OCI-LY7 (cell line): ENCODE measurements at regions not wholly inside any gene's neighbourhood (a gene's known extent, or its start where the extent isn't known, plus 50 kb on each side); places are given as distances from the start of the nearest gene placed in this dataset.

ENCODE experiments used
- BruUV-seq: library from RNA; stranded (reverse); fragments of 400-500 nt; replicated peaks from 2 replicates; lab custom pipeline; 2021; lab: Mats Ljungman, UMichigan
- CTCF ChIA-PET: fragments of 300-600 bp; sonication (Branson Sonifier 250); formaldehyde crosslinking; loops from one replicate; lab custom pipeline; 2022; ENCODE audit warnings: antibody characterized with exemption; ENCODE audit not compliant: unreplicated experiment; lab: Charles Lee
- POLR2A ChIA-PET: fragments of 300-600 bp; sonication (Branson Sonifier 250); formaldehyde crosslinking; loops from one replicate; lab custom pipeline; 2022; ENCODE audit warnings: antibody characterized with exemption; lab: Charles Lee
- DNase-seq: peaks from one replicate; pipeline ENCODE4 v3.0.0-alpha.2; 2015; ENCODE audit warnings: low spot score
- H2AFZ ChIP-seq: fragments of 200-600 bp; sonication (generic), shearing (Covaris generic); 2 replicates; pipeline ENCODE4 v1.6.1; 2014; ENCODE audit warnings: mild to moderate bottlenecking, antibody characterized with exemption, low read length, moderate library complexity
- H3K27ac ChIP-seq: fragments of 200-600 bp; sonication (generic); 2 replicates; pipeline ENCODE4 v1.5.1; 2014; ENCODE audit warnings: mixed run types, low read depth, mild to moderate bottlenecking, moderate library complexity, low read length, inconsistent platforms; ENCODE audit not compliant: poor library complexity, severe bottlenecking
- H3K36me3 ChIP-seq: fragments of 200-600 bp; sonication (generic); 2 replicates; pipeline ENCODE4 v1.6.1; 2014; ENCODE audit warnings: mild to moderate bottlenecking, antibody characterized with exemption, low read length, moderate library complexity, mixed read lengths; ENCODE audit not compliant: insufficient read depth
- H3K4me1 ChIP-seq: fragments of 200-600 bp; sonication (generic); 2 replicates; pipeline ENCODE4 v1.5.1; 2014; ENCODE audit warnings: mild to moderate bottlenecking, low read length; ENCODE audit not compliant: insufficient read depth, poor library complexity, severe bottlenecking
- H3K4me2 ChIP-seq: fragments of 200-600 bp; sonication (generic); 2 replicates; pipeline ENCODE4 v1.6.1; 2014; ENCODE audit warnings: mild to moderate bottlenecking, low read length
- H3K4me3 ChIP-seq: fragments of 200-600 bp; sonication (generic); 2 replicates; pipeline ENCODE4 v1.5.1; 2014; ENCODE audit warnings: mild to moderate bottlenecking, low read depth, low read length; ENCODE audit not compliant: poor library complexity, severe bottlenecking
- H3K79me2 ChIP-seq: fragments of 200-600 bp; sonication (generic); 2 replicates; pipeline ENCODE4 v1.6.1; 2016; ENCODE audit warnings: low read depth, mild to moderate bottlenecking, low read length, moderate library complexity, mixed read lengths; ENCODE audit not compliant: insufficient read depth
- H3K9me2 ChIP-seq: fragments of 200-600 bp; sonication (generic); 2 replicates; pipeline ENCODE4 v1.6.1; 2016; ENCODE audit warnings: mild to moderate bottlenecking, low read length, mixed read lengths; ENCODE audit not compliant: insufficient read depth
- H3K9me3 ChIP-seq: fragments of 200-600 bp; sonication (generic); 2 replicates; pipeline ENCODE4 v1.6.1; 2014; ENCODE audit warnings: mild to moderate bottlenecking, mixed run types, low read length, mixed read lengths
- H4K20me1 ChIP-seq: fragments of 200-600 bp; sonication (generic); 2 replicates; pipeline ENCODE4 v1.6.1; 2014; ENCODE audit warnings: mild to moderate bottlenecking, antibody characterized with exemption, low read length, moderate library complexity, mixed read lengths; ENCODE audit not compliant: insufficient read depth
- CTCF ChIP-seq: fragments of 200-600 bp; sonication (generic); conservative IDR thresholded peaks from 2 replicates; pipeline ENCODE4 v1.5.1; 2014; ENCODE audit warnings: mild to moderate bottlenecking, antibody characterized with exemption, low read length, moderate library complexity, mixed read lengths
- EZH2phosphoT487 ChIP-seq: fragments of 200-600 bp; sonication (generic); IDR thresholded peaks from 2 replicates; pipeline ENCODE4 v1.6.1; 2018; ENCODE audit warnings: low read depth, borderline replicate concordance, mild to moderate bottlenecking, mixed run types, antibody characterized with exemption, low read length, moderate library complexity, mixed read lengths
- intact Hi-C: fragments of 100-400 bp; cut with micrococcal nuclease; formaldehyde crosslinking; loops from one replicate; pipeline ENCODE4 v1.10.0; 2022; ENCODE audit not compliant: unreplicated experiment

- Histone ChIP-seq H3K9me2 (no peaks in the 10 kb centered on the region), H3K79me2 (no peaks in the 10 kb centered on the region), H3K4me1 (no peaks in the 10 kb centered on the region), H3K36me3 (no peaks in the 10 kb centered on the region), H4K20me1 (no peaks in the 10 kb centered on the region), H3K27ac (no peak overlapping the region), H3K9me3 (no peaks in the 10 kb centered on the region), H3K4me2 (no peak overlapping the region), H3K4me3 (no peak overlapping the region), H2AFZ (no peak overlapping the region)
- ChIA-PET POLR2A (no interaction called here), CTCF (no interaction called here)
- BruUV-seq = no TSS peak
- no peak for TF ChIP-seq CTCF
- TF ChIP-seq EZH2phosphoT487 = no peak
- intact Hi-C loops = no loop called here
- DNase-seq = no peak
These were observed 67.7 kb upstream of the GOT2 start for GRCh38 chr16:58801838-58802237.

- DNase-seq = no peak
- CTCF ChIA-PET = no interaction called here
- TF ChIP-seq CTCF (no peak), EZH2phosphoT487 (no peak)
- H2AFZ ChIP-seq = no peak overlapping the region
- no peak overlapping the region for H3K27ac ChIP-seq
- no peaks in the 10 kb centered on the region for H3K4me1 ChIP-seq
- no peak overlapping the region for H3K4me3 ChIP-seq
- H3K9me3 ChIP-seq = no peaks in the 10 kb centered on the region
- no peaks in the 10 kb centered on the region for H3K79me2 ChIP-seq
- intact Hi-C loops = no loop called here
- no peaks in the 10 kb centered on the region for H3K9me2 ChIP-seq
- POLR2A ChIA-PET = no interaction called here
- BruUV-seq = no TSS peak
- H3K4me2 ChIP-seq = no peak overlapping the region
- H3K36me3 ChIP-seq = no peaks in the 10 kb centered on the region
- no peaks in the 10 kb centered on the region for H4K20me1 ChIP-seq
These were observed 63.2 kb upstream of the GOT2 start for GRCh38 chr16:58797137-58797801.

- H2AFZ ChIP-seq = no peak overlapping the region
- H3K9me3 ChIP-seq = no peaks in the 10 kb centered on the region
- TF ChIP-seq CTCF (no peak), EZH2phosphoT487 (no peak)
- H3K4me2 ChIP-seq = no peak overlapping the region
- H3K79me2 ChIP-seq = no peaks in the 10 kb centered on the region
- CTCF ChIA-PET = no interaction called here
- H3K4me3 ChIP-seq = no peak overlapping the region
- H3K9me2 ChIP-seq = no peaks in the 10 kb centered on the region
- no peaks in the 10 kb centered on the region for H3K4me1 ChIP-seq
- H4K20me1 ChIP-seq = no peaks in the 10 kb centered on the region
- DNase-seq = no peak
- H3K36me3 ChIP-seq = no peaks in the 10 kb centered on the region
- no peak overlapping the region for H3K27ac ChIP-seq
- POLR2A ChIA-PET = no interaction called here
- intact Hi-C loops = no loop called here
- no TSS peak for BruUV-seq
These were observed 59.2 kb upstream of the GOT2 start for GRCh38 chr16:58793366-58793765.
